NCI-H1417 (cell line): ENCODE measurements at regions not wholly inside any gene's neighbourhood (a gene's known extent, or its start where the extent isn't known, plus 50 kb on each side); places are given as distances from the start of the nearest gene placed in this dataset.

ENCODE experiments used
- DNase-seq, 3 experiments: peaks; one replicate each; lab custom pipeline; 2025; lab: John Stamatoyannopoulos, UW

- DNase-seq: no peak
Observed at GRCh38 chr2:6203291-6203959, 511.2 kb downstream of the SOX11 start.

- no peak for DNase-seq
Observed at GRCh38 chr2:6206882-6207281, 514.7 kb downstream of the SOX11 start.

DNA sequence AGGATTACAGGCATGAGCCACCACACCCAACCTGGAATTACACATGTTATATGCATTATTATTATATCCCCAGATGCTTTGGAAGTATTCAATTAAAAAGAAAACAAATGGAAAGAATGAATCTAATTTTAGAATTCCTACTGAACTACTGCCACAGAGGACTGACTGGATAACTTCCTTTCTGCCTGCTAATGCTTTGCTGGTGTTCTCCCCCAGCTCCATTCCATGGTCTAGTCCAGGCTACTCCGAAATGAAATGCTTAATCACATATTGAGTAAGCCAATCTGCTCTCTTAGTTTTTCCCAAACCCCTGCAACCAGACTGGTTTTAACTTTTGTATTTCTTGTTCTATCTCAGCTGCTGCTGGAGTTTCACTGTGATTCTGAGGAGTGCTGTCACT, 519.1 kb downstream of the SOX11 start:
- DNase-seq: no peak

DNA sequence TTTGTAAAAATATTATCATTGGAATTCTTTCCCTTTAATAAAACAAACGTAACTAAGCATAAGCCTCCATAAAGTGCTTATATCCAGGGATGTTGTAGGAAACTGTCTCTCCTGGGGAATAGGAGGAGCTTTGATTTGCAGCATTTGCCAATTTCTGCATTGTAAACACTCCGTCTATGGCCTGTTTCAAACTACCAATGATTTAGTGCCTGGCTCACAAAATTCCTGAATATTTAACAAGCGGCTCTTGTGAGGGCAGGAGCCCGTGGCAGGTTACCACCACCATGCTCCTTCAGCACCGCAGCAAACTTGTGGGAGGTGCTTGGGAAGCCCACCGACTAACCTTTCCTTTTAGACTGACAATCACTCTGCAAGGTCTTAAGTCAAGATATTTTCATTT, 520.3 kb downstream of the SOX11 start:
- DNase-seq: peak in 1 of 3 experiments; percentile 61

DNA sequence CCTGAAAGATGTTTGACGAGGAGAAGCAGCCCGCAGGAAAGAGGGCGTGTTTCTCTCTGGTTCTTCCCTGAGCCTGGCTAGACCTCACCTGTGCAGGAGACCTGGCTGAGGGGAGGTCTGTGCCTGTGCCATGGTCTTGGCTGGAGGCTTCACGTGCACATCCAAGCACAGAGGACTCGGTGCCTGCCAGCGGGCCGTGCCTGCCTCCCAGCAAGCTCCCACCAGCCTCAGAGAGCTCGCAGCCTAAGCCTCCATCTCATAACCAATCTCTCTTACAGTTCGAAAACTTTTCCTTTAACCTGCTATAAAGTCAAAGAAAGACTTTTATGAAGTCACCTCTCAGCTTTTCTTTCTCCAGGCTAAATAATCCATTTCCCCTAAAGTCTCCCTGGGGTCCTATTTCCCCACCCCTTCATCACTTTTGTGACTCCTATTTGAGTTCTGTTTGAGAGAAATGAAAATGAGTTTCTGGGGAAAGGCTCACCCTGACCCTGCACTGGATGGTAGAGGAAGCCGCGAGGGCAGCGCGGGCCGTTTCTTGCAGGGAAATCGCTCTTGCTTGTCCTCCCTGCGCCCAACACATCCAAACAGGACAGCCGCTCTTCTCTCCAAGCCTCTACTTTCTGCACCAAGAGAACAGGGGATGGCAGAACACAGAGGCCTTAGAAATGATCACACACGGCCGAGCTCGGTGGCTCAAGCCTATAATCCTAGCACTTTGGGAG, 521.0 kb downstream of the SOX11 start:
- DNase-seq: no peak

DNA sequence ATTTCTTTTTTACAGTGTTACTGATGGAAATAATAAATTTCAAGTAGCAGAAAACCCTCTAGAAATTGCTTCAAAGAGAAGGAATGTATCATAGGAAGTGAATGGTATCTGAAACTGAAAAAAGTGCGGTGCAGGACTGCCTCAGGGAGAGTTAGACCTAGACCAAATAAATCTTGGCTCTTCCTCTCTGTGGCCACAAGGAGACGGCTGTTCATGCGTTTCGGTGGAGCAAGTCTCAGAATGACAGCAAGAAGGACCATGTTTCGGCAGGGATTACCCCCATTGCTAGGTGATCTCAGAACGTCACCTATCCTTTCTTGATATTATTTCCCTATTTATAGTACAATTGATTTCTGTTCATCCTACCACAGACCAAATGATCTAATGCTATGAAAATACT, 522.3 kb downstream of the SOX11 start:
- DNase-seq: no peak

DNA sequence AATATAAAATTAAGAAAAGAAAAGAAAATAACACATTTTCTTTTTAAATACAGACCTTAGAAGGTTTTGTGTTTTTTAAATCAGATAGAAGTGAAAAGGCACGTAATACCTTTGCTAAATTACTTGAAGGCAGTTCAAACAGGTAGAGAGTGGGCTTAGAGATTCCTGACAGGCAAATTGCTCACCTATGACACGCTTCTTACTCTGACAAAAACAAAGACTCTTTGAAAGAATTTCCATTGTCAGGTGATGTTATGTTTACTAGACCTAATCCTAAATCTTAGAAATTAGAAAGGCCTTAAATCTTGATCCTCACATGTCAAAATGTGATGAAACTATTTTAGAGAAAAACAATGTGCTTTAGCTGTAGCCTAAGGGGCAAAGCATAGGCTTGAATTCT, 522.9 kb downstream of the SOX11 start:
- no peak for DNase-seq

- no peak for DNase-seq
Observed at GRCh38 chr2:6216234-6216633, 524.0 kb downstream of the SOX11 start.

DNA sequence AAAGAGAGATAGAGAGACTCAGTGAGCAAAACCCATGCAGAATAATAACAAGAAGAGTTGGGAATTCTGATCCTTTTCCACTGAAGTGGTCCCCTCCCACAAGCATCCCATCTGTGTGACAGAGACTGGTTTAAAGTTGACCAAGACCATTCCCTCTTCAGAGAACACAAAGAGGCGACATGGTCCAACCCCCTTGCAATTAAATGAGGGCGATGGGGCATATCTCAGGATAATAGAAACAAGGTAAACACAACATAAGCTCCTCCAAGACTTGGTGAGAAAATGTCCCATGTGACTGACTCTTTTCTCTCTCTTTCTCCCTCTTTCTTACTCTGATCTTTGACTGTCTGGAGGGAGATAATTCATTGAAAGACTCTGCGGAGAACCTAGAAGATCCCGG, 526.7 kb downstream of the SOX11 start:
- no peak for DNase-seq

- no peak for DNase-seq
Observed at GRCh38 chr2:6219906-6220305, 527.7 kb downstream of the SOX11 start.

DNA sequence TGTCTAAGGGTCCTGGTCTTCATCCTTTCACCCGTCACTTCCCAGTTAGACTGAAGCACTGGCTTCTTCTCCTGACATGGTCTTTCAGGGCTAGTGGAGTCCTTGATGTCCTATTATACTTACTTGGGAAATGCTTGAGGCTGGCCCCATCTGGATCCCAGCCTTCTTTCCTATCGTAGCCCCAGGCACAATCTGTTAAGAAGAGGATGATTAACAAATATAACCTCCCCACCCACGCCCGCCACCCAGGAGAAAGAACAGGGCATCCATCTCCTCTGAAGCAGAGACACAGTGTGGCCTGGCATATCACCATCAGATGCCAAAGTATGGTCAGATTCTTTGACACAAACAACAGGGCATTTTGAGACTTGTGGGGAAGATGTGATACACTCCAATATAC, 530.1 kb downstream of the SOX11 start:
- DNase-seq: no peak

- no peak for DNase-seq
Observed at GRCh38 chr2:6224267-6224666, 532.1 kb downstream of the SOX11 start.

- no peak for DNase-seq
Observed at GRCh38 chr2:6228251-6228650, 536.1 kb downstream of the SOX11 start.

- no peak for DNase-seq
Observed at GRCh38 chr2:6231166-6231565, 539.0 kb downstream of the SOX11 start.

DNA sequence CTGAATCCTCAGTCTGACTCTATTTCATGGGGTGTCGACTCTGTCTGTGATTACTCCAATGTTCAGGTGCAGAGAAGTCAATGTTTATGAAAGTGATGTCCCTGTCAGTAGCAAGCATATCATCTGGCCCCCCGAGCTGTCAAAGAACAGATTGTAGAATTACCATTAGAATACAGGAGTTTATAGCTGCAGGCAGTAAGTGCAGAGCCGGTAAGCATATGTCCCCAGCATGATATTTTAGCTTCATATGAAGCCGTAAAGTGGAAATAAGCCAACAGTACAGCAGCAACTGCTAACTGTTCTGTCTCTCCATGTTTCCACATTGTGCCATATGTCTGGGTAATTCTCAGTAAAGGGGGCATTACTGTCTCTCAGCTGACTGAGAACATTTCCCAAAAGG, 541.8 kb downstream of the SOX11 start:
- DNase-seq: no peak

DNA sequence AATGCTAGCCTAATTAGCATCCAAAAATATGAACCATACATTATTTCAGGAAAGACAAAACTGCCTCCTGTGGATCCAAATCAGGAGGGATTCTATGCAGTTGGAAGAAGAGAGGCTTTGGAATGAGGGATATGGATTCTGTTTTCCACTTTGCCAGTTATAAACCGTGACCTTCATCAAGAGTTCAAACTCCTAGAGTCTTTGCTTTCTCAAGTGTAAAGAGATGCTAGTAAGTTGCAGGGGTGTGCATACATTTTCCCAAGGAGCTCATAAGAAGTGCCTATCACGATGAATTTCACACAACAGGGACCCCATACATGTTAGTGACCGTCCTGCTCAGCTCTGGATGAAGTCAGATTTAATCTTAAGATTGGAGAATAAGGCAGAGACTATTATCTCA, 542.5 kb downstream of the SOX11 start:
- no peak for DNase-seq

DNA sequence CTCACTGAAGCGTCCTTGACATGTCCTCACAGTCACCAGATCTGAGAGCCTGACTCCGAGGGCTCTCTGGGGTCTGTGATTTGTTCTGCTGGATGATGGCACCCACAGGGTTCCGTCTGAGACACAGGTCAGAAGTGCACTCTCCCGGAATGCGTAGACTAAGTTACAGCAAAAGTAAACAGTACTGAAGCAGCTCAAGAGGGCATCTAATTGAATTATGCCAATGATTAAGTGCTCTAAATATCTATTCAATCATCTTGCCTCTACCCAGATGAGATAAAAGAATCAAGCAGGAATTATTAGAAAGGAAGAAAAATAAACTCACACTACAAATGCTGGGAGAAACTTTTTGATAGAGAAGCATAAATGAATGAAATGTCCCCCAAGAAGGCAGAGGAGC, 544.1 kb downstream of the SOX11 start:
- no peak for DNase-seq

GRCh38 chr2:6237039-6237660, 545.0 kb downstream of the SOX11 start:
- DNase-seq: no peak

DNA sequence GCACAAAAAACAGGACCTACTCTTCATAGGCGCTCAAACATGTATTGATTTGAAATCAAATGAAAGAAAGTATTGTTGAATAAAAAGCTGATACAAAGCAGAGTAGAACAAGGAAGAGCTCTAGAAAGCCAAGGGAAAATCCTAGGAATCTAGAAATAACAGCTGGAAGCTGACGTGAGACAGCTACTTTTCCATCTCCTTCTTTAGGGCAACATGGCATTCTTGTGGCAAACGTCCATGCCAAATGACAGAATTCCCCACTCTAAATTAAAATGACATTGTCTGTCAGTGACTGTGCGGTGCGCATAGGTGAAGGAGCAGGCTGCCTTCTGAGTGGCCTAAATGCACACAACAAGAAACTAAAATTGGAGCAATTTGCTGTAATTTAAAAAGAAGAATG, 557.4 kb downstream of the SOX11 start:
- no peak for DNase-seq

DNA sequence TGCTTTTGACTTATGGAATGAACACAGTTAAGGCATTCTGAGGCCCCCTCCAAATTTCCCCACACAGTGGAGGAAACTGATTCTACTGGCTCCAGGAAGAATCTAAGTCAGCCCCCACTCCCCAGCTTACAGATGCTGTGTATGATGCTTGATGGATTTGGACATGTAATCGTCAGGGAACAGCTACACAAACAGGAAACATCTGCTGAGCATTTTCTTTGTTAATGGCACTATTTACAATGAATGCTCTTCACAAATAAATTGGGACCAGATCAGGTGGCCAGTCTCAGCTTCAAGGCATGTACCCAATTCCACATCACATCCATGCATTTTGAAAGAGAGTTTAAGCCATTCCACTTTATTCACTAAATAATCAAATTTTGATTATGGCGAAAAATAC, 562.3 kb downstream of the SOX11 start:
- peak in 2 of 3 experiments; percentile 58 to 89 for DNase-seq

- DNase-seq: no peak
Observed at GRCh38 chr2:6264198-6264597, 572.0 kb downstream of the SOX11 start.

GRCh38 chr2:6281524-6281923, 584.2 kb downstream of the CMPK2 start:
- no peak for DNase-seq

GRCh38 chr2:6283259-6283658, 582.4 kb downstream of the CMPK2 start:
- no peak for DNase-seq
